ENCODE measurements at regions not wholly inside any gene's neighbourhood (a gene's known extent, or its start where the extent isn't known, plus 50 kb on each side); places are given as distances from the start of the nearest gene placed in this dataset.

DNA sequence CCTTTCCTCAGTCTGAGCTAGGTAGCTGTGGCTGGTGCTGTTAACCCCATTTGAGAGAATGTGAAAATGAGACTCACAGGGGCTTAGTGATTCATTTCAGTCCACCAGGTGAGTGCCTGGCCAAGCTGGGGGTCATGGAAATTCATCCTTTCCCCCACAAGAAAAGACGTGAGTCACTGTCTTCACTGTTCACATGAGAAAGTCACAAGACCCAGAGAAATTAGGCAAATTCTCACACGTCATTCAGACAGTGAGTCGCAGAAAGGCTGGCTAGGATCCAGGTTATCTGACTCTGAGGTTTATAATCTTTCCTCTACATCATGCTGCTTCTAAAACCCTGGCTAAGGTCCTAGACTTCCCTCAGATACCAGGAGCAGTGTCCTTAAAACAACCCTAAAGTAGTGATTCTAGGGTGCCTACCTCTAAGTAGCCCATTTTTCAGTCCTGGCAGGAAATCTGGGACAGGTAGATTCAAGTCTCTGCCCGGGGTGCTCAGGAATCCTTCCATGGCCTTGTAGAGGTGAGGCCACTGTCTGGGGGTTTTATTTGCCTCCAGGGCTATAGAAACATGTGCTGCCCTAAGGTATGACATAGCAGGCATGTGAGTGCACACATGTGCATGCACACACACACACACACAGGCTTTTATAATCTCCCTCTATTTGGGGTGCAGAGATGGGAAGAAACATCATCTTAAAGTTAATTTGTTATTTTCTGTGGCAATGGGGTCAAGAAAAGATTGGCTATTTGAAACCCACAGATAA, 427.9 kb upstream of the CELF2 start:
- Histone ChIP-seq H3K36me3 (ENCODE audit: control insufficient read depth, insufficient read depth, low read length) (no peaks in the 10 kb centered on the region), H3K4me3 (ENCODE audit: low read depth, low read length) (no peak overlapping the region), H3K27me3 (ENCODE audit: control insufficient read depth, insufficient read depth, low read length) (no peaks in the 10 kb centered on the region)
- TF ChIP-seq, protein P1, sequence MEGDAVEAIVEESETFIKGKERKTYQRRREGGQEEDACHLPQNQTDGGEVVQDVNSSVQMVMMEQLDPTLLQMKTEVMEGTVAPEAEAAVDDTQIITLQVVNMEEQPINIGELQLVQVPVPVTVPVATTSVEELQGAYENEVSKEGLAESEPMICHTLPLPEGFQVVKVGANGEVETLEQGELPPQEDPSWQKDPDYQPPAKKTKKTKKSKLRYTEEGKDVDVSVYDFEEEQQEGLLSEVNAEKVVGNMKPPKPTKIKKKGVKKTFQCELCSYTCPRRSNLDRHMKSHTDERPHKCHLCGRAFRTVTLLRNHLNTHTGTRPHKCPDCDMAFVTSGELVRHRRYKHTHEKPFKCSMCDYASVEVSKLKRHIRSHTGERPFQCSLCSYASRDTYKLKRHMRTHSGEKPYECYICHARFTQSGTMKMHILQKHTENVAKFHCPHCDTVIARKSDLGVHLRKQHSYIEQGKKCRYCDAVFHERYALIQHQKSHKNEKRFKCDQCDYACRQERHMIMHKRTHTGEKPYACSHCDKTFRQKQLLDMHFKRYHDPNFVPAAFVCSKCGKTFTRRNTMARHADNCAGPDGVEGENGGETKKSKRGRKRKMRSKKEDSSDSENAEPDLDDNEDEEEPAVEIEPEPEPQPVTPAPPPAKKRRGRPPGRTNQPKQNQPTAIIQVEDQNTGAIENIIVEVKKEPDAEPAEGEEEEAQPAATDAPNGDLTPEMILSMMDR (IDR thresholded peaks at IDR 0.05; ENCODE audit: insufficient read depth, low read length, poor library complexity, severe bottlenecking): no peak
- peak; percentile 82 for DNase-seq (ENCODE audit: low read depth)

DNA sequence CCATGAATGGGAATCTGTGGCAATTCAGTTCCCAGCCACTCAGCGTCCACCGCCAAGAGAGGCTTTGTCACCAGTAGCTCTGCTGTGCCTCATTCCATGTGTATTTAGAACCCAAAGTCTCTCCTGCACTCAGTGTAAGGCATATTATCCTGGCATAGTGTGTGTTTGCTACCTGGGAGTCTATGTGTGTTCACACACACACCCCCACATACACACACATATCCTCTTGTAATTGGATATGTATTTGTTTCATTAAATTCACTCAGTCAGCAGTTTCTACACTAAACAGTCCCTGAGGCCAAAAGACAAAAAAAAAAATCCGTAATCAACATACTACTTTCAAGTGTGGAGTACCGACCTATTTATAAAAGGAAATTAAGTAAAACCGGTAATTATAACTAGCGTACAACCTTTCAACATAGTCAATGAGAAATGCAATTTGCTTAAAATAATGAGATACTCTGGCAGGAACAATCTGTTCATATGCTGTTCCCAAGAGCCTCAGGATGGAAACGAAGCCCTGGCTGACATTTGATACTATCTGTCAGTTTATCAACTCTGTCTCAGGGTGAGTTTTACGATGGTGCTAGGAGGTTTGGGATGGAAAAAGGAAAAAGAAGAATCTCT, 425.8 kb upstream of the CELF2 start:
- Histone ChIP-seq H3K4me3 (ENCODE audit: low read depth, low read length) (no peak overlapping the region), H3K27me3 (ENCODE audit: control insufficient read depth, insufficient read depth, low read length) (no peaks in the 10 kb centered on the region), H3K36me3 (ENCODE audit: control insufficient read depth, insufficient read depth, low read length) (no peaks in the 10 kb centered on the region)
- DNase-seq (ENCODE audit: low read depth): no peak
- TF ChIP-seq, protein P1 (IDR thresholded peaks at IDR 0.05; ENCODE audit: insufficient read depth, low read length, poor library complexity, severe bottlenecking): no peak

DNA sequence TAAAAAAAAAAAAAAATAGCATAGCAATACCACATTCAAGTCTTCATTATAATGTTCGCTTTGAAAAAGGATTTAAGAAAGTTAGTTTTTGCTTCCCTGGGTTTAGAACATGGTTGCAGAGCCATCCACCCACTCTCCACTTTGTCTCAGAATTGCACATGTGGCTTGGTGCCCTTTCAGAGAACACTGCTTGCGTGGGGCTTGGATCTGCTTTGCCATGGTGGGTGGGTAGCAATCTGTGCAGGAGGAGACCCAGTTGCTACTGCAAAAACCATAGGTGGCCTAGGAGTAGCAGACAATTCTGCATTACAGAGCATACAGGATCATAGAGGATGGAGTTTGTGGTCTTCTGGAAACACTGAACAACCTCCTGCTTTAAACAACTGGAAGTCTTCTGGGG, 421.4 kb upstream of the CELF2 start:
- Histone ChIP-seq H3K27me3 (ENCODE audit: control insufficient read depth, insufficient read depth, low read length) (no peaks in the 10 kb centered on the region), H3K36me3 (ENCODE audit: control insufficient read depth, insufficient read depth, low read length) (no peaks in the 10 kb centered on the region), H3K4me3 (ENCODE audit: low read depth, low read length) (no peak overlapping the region)
- DNase-seq (ENCODE audit: low read depth): no peak
- TF ChIP-seq, protein P1 (IDR thresholded peaks at IDR 0.05; ENCODE audit: insufficient read depth, low read length, poor library complexity, severe bottlenecking): no peak

DNA sequence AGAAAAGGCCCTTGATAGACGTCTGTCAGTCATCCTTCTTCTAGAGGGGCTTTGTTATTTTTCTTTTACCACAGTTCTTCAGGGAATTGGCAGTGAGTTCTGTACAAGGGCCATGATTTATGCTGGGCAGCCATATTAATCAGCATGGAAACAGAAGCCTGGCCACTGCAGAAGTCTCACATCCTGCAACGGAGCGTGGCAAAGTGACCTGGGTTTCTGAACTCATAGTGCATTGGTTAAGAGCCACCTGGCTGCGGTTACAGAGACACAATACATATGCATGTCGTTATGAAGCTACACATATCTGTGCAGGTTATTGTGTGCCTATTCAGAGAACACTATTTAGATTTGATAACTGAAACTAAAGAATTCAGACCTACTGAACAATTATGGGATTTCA, 419.4 kb upstream of the CELF2 start:
- TF ChIP-seq, protein P1 (IDR thresholded peaks at IDR 0.05; ENCODE audit: insufficient read depth, low read length, poor library complexity, severe bottlenecking): no peak
- no peaks in the 10 kb centered on the region for H3K36me3 ChIP-seq (ENCODE audit: control insufficient read depth, insufficient read depth, low read length)
- DNase-seq (ENCODE audit: low read depth): no peak
- H3K27me3 ChIP-seq (ENCODE audit: control insufficient read depth, insufficient read depth, low read length): no peaks in the 10 kb centered on the region
- H3K4me3 ChIP-seq (ENCODE audit: low read depth, low read length): no peak overlapping the region

DNA sequence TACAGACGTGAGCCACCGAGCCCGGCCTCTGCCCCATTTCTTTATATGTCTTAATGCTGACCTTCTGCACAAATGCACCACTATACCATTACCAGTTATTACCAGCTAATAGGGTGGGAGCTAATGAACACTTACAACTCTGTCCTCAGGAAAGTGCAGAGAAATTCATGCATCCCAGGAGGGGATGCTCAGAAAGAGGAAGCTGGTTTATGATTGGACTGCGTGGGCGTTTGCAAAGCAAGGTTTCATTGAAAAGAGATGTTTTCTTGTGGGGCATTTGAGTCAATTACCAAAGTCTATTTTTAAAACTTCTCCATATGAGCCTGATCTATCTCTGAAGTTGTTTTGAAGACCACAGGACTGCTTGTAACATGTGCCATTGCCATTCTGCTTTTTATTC, 417.7 kb upstream of the CELF2 start:
- TF ChIP-seq, protein P1 (IDR thresholded peaks at IDR 0.05; ENCODE audit: insufficient read depth, low read length, poor library complexity, severe bottlenecking): no peak
- Histone ChIP-seq H3K36me3 (ENCODE audit: control insufficient read depth, insufficient read depth, low read length) (no peaks in the 10 kb centered on the region), H3K4me3 (ENCODE audit: low read depth, low read length) (no peak overlapping the region), H3K27me3 (ENCODE audit: control insufficient read depth, insufficient read depth, low read length) (no peaks in the 10 kb centered on the region)
- DNase-seq (ENCODE audit: low read depth): no peak

All from kidney epithelial cell (primary cell).